Neutrophil (primary cell): ENCODE measurements at regions not wholly inside any gene's neighbourhood (a gene's known extent, or its start where the extent isn't known, plus 50 kb on each side); places are given as distances from the start of the nearest gene placed in this dataset.

Experiments
- H3K27ac ChIP-seq: fragments of 200-600 bp; sonication (generic); 2 replicates; pipeline ENCODE4 v1.5.1; 2016; ENCODE audit warnings: mild to moderate bottlenecking, moderate library complexity
- H3K27me3 ChIP-seq: fragments of 200-600 bp; sonication (generic); 2 replicates; pipeline ENCODE4 v1.6.0; 2016; ENCODE audit warnings: mild to moderate bottlenecking
- H3K36me3 ChIP-seq: fragments of 200-600 bp; sonication (generic); 2 replicates; pipeline ENCODE4 v1.5.1; 2017
- H3K4me1 ChIP-seq, 2 experiments: fragments of 200-600 bp in 1 of 2; sonication (generic) in 1 of 2; 1 replicate in 1 of 2; 2 replicates in 1 of 2; pipeline versions ENCODE4 v1.5.1 to v1.6.1; 2013 to 2016; ENCODE audit warnings: low read depth in 1 of 2, low read length in 1 of 2, mild to moderate bottlenecking in 1 of 2, moderate library complexity in 1 of 2; ENCODE audit not compliant: control insufficient read depth in 1 of 2, insufficient read depth in 1 of 2
- H3K4me3 ChIP-seq, 2 experiments: fragments of 200-600 bp in 1 of 2; sonication (generic) in 1 of 2; 1 replicate in 1 of 2; 2 replicates in 1 of 2; pipeline ENCODE4 v1.5.1; 2013 to 2016; ENCODE audit warnings: low read depth in 1 of 2, low read length in 1 of 2, mild to moderate bottlenecking in 1 of 2, moderate library complexity in 1 of 2
- H3K9me3 ChIP-seq: fragments of 200-600 bp; sonication (generic); 2 replicates; pipeline ENCODE4 v1.5.1; 2016
- CTCF ChIP-seq: fragments of 200-600 bp; sonication (generic); IDR thresholded peaks from 2 replicates; pipeline ENCODE4 v1.5.1; 2016; ENCODE audit warnings: antibody characterized with exemption

DNA sequence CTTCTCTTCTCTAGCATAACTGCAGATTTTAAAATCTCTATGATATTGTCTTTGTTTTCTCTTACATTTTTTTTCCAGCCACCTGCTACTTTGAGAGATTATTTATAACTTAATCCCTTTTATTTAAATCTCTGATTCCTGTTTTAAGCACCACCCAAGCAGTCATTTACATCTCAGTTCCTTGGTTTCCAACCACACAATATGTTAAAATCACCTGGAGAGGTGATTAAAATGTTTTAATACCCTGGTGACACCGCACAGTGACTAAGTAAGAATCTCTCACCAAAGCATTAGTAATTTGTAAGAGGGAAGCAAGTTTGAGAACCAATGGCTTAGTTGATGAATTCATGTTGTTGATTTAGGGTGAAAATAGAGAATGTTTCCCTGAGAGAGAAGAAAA lies 849.8 kb downstream of the TMTC2 start:
- Histone ChIP-seq H3K36me3 (no peaks in the 10 kb centered on the region), H3K27me3 (no peaks in the 10 kb centered on the region), H3K27ac (no peak overlapping the region), H3K4me3 (no peak overlapping the region), H3K4me1 (no peaks in the 10 kb centered on the region), H3K9me3 (no peaks in the 10 kb centered on the region)
- no peak for TF ChIP-seq CTCF

DNA sequence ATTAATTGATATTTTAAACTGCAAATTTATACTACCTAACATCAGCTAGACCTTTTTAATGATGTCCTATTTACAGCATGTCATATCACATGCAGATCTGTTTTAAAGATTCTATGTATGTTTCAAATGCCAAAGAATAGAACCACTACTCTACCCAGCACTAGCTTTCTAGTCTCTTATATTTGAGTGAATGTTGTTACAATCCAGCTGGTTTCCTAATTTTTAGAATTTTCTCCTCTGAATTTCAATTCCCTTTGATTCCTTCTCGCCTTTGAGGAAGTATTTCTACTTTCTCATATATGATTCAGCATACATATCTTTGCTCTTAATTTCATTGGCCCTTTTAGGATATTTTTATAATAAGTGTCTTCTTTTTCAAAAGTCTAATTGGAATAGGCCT lies 841.9 kb downstream of the TMTC2 start:
- H3K4me3 ChIP-seq = no peak overlapping the region
- H3K4me1 ChIP-seq = no peaks in the 10 kb centered on the region
- no peaks in the 10 kb centered on the region for H3K9me3 ChIP-seq
- no peak for TF ChIP-seq CTCF
- H3K27me3 ChIP-seq = no peaks in the 10 kb centered on the region
- no peak overlapping the region for H3K27ac ChIP-seq
- no peaks in the 10 kb centered on the region for H3K36me3 ChIP-seq

- H3K4me1 ChIP-seq = no peaks in the 10 kb centered on the region
- no peaks in the 10 kb centered on the region for H3K27me3 ChIP-seq
- no peak overlapping the region for H3K27ac ChIP-seq
- H3K4me3 ChIP-seq = no peak overlapping the region
- no peaks in the 10 kb centered on the region for H3K9me3 ChIP-seq
- H3K36me3 ChIP-seq = no peaks in the 10 kb centered on the region
- TF ChIP-seq CTCF = no peak
These were observed 841.1 kb downstream of the TMTC2 start for GRCh38 chr12:83527810-83528209.

DNA sequence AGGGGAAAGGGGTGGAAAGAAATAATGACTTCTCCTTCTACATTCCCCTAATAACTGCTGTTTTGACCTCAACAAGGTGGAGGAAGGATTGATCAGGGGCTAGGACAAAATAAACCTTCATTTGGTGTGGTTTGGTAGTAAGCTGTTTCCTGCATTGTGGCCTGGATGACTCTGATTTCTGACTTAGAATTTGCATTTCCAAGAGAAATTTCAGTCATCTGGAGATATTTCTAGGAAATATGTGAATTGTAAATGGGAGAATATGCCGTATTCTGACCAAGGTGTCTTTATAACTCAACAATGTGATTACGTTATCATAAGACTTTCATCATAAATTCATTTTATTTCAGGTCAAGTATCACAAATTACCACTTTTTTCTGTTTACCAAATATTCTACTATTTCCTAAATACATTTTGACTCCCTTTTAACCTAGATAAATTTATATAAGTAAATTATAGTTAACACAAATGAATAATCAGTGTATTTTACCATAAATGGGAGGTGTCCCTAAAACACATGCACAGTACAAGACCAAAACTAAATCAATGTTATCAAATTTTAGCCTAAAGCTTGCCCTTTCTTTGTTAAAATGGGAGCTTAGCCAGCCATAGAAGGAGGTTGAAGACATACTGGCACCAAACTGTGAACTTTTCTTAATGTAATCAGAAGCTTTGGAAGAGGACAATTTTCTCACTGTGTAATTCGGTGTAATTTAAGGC lies 828.8 kb downstream of the TMTC2 start:
- no peak overlapping the region for H3K27ac ChIP-seq
- H3K4me1 ChIP-seq = no peaks in the 10 kb centered on the region
- H3K36me3 ChIP-seq = no peaks in the 10 kb centered on the region
- TF ChIP-seq CTCF = no peak
- no peaks in the 10 kb centered on the region for H3K9me3 ChIP-seq
- H3K27me3 ChIP-seq = no peaks in the 10 kb centered on the region
- H3K4me3 ChIP-seq = no peak overlapping the region

DNA sequence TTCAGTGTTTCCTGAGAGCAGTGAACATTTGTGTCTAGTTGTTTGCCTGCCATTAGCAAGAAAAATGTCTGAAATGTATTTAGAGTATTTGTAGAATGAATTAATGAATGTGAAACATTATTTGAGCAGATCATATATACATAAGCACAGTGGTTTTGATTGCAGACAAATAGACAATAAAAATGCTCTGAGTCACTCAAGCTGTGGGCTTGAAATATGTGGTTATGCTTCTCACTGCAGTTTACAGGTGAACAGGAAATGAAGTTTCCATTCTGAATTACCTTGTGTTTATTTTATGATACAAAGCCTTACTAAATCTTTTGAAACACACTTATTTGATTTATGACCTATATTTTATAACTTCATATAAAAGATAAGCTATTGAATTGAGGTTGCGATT lies 827.7 kb downstream of the TMTC2 start:
- no peak for TF ChIP-seq CTCF
- no peaks in the 10 kb centered on the region for H3K36me3 ChIP-seq
- H3K4me3 ChIP-seq = no peak overlapping the region
- H3K4me1 ChIP-seq = no peaks in the 10 kb centered on the region
- no peak overlapping the region for H3K27ac ChIP-seq
- H3K27me3 ChIP-seq = no peaks in the 10 kb centered on the region
- H3K9me3 ChIP-seq = no peaks in the 10 kb centered on the region
